ENCODE measurements at regions not wholly inside any gene's neighbourhood (a gene's known extent, or its start where the extent isn't known, plus 50 kb on each side); places are given as distances from the start of the nearest gene placed in this dataset.

DNA sequence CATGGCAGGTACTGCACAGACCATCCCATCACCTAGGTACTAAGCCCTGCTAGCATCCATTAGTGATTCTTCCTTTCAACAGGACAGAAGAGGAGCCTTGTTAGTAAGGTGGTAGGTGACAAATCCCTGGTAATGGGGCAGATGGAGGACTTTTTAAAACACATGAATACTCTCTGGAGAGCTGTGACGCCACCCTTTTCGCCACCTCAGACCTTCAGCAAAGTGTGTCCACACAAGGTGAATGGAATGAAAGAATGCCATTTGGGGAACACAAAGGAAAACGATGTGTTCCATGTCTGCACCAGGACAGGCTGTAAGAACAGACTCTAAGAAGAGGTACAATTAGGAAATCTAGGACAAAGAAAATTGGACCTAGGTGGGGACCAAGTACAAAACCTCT is 110.5 kb upstream of the CARMIL1 start:
- ATAC-seq = no peak
- TF ChIP-seq BACH2 (CRISPR knock-in tag; IDR thresholded peaks at IDR 0.05; ENCODE audit: borderline replicate concordance) = no peak
- no peak for TF ChIP-seq ESRRG (CRISPR knock-in tag; IDR thresholded peaks at IDR 0.05)
- no peak for TF ChIP-seq ZNF565 (CRISPR knock-in tag; conservative IDR thresholded peaks at IDR 0.05; ENCODE audit: low read depth)
- no peak for TF ChIP-seq ZNF8 (CRISPR knock-in tag; IDR thresholded peaks at IDR 0.05)
- TF ChIP-seq ZFP3 (CRISPR knock-in tag; IDR thresholded peaks at IDR 0.05) = no peak
- no peak for TF ChIP-seq ZNF70 (CRISPR knock-in tag; IDR thresholded peaks at IDR 0.05)
- no peak for TF ChIP-seq OSR1 (CRISPR knock-in tag; IDR thresholded peaks at IDR 0.05)
- TF ChIP-seq SNAI2 (CRISPR knock-in tag; IDR thresholded peaks at IDR 0.05) = no peak
- TF ChIP-seq CSDC2 (CRISPR knock-in tag; IDR thresholded peaks at IDR 0.05) = no peak

DNA sequence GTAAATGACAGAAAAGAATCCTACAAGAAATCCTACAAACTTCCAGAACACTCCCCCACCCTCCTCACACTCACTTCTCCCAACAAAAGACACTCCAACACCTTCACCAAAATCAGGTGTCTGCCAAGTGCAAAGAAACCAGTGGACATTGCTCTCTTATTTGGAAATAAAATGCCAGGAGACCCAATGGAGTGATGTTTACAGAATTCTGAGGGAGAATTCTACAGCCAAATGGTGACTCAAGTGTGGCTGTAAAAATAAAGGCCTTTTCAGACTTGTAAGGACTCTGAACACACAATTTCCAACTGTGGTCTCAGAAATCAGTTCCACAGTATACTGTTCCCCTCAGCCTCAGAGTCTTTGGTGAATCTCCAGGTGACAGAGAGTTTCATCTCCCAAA is 109.6 kb upstream of the CARMIL1 start:
- TF ChIP-seq, protein P1, sequence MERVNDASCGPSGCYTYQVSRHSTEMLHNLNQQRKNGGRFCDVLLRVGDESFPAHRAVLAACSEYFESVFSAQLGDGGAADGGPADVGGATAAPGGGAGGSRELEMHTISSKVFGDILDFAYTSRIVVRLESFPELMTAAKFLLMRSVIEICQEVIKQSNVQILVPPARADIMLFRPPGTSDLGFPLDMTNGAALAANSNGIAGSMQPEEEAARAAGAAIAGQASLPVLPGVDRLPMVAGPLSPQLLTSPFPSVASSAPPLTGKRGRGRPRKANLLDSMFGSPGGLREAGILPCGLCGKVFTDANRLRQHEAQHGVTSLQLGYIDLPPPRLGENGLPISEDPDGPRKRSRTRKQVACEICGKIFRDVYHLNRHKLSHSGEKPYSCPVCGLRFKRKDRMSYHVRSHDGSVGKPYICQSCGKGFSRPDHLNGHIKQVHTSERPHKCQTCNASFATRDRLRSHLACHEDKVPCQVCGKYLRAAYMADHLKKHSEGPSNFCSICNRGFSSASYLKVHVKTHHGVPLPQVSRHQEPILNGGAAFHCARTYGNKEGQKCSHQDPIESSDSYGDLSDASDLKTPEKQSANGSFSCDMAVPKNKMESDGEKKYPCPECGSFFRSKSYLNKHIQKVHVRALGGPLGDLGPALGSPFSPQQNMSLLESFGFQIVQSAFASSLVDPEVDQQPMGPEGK (CRISPR knock-in tag; IDR thresholded peaks at IDR 0.05; ENCODE audit: borderline replicate concordance) = no peak
- TF ChIP-seq, protein P2, sequence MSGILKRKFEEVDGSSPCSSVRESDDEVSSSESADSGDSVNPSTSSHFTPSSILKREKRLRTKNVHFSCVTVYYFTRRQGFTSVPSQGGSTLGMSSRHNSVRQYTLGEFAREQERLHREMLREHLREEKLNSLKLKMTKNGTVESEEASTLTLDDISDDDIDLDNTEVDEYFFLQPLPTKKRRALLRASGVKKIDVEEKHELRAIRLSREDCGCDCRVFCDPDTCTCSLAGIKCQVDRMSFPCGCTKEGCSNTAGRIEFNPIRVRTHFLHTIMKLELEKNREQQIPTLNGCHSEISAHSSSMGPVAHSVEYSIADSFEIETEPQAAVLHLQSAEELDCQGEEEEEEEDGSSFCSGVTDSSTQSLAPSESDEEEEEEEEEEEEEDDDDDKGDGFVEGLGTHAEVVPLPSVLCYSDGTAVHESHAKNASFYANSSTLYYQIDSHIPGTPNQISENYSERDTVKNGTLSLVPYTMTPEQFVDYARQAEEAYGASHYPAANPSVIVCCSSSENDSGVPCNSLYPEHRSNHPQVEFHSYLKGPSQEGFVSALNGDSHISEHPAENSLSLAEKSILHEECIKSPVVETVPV (CRISPR knock-in tag; IDR thresholded peaks at IDR 0.05) = no peak
- no peak for TF ChIP-seq ZFP30 (CRISPR knock-in tag; IDR thresholded peaks at IDR 0.05)
- TF ChIP-seq ESRRG (CRISPR knock-in tag; IDR thresholded peaks at IDR 0.05) = no peak
- no peak for TF ChIP-seq BACH2 (CRISPR knock-in tag; IDR thresholded peaks at IDR 0.05; ENCODE audit: borderline replicate concordance)
- no peak for TF ChIP-seq GLIS3 (CRISPR knock-in tag; IDR thresholded peaks at IDR 0.05)
- no peak for TF ChIP-seq ZNF70 (CRISPR knock-in tag; IDR thresholded peaks at IDR 0.05)
- no peak for TF ChIP-seq TOX (CRISPR knock-in tag; IDR thresholded peaks at IDR 0.05; ENCODE audit: borderline replicate concordance)
- TF ChIP-seq ZNF565 (CRISPR knock-in tag; conservative IDR thresholded peaks at IDR 0.05; ENCODE audit: low read depth) = no peak

DNA sequence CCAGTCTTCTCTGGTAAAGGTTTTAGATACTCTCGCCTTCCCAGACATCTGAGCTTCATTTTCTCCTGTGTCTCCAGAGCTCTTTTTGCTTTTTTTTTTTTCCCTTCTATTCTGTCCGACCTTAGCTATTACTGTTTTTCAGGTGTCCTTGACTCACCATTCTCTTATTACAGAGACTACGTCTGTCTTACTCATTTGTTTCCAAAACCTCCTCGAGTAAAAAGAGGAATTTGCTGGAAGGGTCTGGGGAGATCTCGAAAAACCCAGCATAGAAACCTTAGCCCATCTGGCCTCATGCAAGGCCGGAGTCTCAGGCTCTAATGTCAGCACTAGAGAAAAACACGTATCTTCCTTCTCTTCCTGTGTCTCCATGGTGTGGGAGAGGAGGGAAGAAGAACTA is 109.2 kb upstream of the CARMIL1 start:
- no peak for TF ChIP-seq ZNF70 (CRISPR knock-in tag; IDR thresholded peaks at IDR 0.05)
- no peak for TF ChIP-seq ARNTL (CRISPR knock-in tag; IDR thresholded peaks at IDR 0.05; ENCODE audit: borderline replicate concordance, low read depth)
- no peak for TF ChIP-seq SNAI2 (CRISPR knock-in tag; IDR thresholded peaks at IDR 0.05)
- no peak for TF ChIP-seq TCF4 (CRISPR knock-in tag; IDR thresholded peaks at IDR 0.05; ENCODE audit: borderline replicate concordance)
- TF ChIP-seq, protein P1 (CRISPR knock-in tag; IDR thresholded peaks at IDR 0.05; ENCODE audit: borderline replicate concordance) = no peak
- no peak for TF ChIP-seq GLIS3 (CRISPR knock-in tag; IDR thresholded peaks at IDR 0.05)
- TF ChIP-seq, protein P3, sequence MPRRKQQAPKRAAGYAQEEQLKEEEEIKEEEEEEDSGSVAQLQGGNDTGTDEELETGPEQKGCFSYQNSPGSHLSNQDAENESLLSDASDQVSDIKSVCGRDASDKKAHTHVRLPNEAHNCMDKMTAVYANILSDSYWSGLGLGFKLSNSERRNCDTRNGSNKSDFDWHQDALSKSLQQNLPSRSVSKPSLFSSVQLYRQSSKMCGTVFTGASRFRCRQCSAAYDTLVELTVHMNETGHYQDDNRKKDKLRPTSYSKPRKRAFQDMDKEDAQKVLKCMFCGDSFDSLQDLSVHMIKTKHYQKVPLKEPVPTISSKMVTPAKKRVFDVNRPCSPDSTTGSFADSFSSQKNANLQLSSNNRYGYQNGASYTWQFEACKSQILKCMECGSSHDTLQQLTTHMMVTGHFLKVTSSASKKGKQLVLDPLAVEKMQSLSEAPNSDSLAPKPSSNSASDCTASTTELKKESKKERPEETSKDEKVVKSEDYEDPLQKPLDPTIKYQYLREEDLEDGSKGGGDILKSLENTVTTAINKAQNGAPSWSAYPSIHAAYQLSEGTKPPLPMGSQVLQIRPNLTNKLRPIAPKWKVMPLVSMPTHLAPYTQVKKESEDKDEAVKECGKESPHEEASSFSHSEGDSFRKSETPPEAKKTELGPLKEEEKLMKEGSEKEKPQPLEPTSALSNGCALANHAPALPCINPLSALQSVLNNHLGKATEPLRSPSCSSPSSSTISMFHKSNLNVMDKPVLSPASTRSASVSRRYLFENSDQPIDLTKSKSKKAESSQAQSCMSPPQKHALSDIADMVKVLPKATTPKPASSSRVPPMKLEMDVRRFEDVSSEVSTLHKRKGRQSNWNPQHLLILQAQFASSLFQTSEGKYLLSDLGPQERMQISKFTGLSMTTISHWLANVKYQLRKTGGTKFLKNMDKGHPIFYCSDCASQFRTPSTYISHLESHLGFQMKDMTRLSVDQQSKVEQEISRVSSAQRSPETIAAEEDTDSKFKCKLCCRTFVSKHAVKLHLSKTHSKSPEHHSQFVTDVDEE (CRISPR knock-in tag; IDR thresholded peaks at IDR 0.05) = no peak
- TF ChIP-seq BACH2 (CRISPR knock-in tag; IDR thresholded peaks at IDR 0.05; ENCODE audit: borderline replicate concordance) = no peak
- no peak for TF ChIP-seq ZC3H10 (CRISPR knock-in tag; IDR thresholded peaks at IDR 0.05)
- ATAC-seq = no peak

More for the DNA sequence above, 109.6 kb upstream of the CARMIL1 start:
- ATAC-seq = no peak

DNA sequence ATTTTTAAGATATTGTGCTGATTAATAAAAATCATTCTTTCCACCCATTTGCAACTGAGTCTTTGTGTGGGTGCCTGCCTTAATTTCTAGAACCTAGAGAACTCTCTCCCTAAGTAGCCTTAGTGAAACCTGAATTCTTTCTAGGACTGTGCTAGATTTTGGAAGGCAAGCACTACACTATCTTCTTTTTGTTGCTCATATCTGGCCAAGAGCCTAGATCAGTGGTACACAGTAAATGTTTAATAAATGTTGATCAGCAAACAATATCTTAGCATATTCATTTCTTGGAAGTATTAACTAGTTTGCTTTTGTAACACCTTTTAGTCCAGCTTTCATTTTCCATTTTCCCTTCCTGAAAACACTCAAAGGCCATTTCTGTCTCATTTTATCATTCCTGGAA is 108.5 kb upstream of the CARMIL1 start:
- ATAC-seq = no peak
- TF ChIP-seq, protein P2 (CRISPR knock-in tag; IDR thresholded peaks at IDR 0.05) = no peak
- TF ChIP-seq TCF4 (CRISPR knock-in tag; IDR thresholded peaks at IDR 0.05; ENCODE audit: borderline replicate concordance) = no peak
- TF ChIP-seq OSR1 (CRISPR knock-in tag; IDR thresholded peaks at IDR 0.05) = no peak
- no peak for TF ChIP-seq PPARA (CRISPR knock-in tag; IDR thresholded peaks at IDR 0.05; ENCODE audit: borderline replicate concordance)
- TF ChIP-seq ARNTL (CRISPR knock-in tag; IDR thresholded peaks at IDR 0.05; ENCODE audit: borderline replicate concordance, low read depth) = no peak

All from SK-N-SH treated with all-trans-retinoic acid at 6 μM for 48 hours (cell line).